ENCODE measurements at regions not wholly inside any gene's neighbourhood (a gene's known extent, or its start where the extent isn't known, plus 50 kb on each side); places are given as distances from the start of the nearest gene placed in this dataset.
"Not testable (repeated sequence)": the region's sequence is repeated elsewhere in the genome, so short reads cannot be mapped to it uniquely, and the experiment has no call there.

- H2AFZ ChIP-seq (ENCODE audit: low read depth, low read length); H3K4me2 ChIP-seq (ENCODE audit: insufficient read depth, low read length); H3K79me2 ChIP-seq (ENCODE audit: control insufficient read depth, insufficient read depth, low read length); H3K9ac ChIP-seq (ENCODE audit: insufficient read depth in 1 of 2, low read depth in 2 of 2, low read length in 2 of 2); DNase-seq (ENCODE audit: extremely low read depth in 1 of 4, low spot score in 3 of 4); CTCF ChIA-PET (ENCODE audit: low intra/inter-chr PET ratio); H3K4me1 ChIP-seq (replicated peaks in 1 of 2; ENCODE audit: control insufficient read depth in 2 of 2, insufficient read depth in 2 of 2, low read length in 2 of 2); H3K27ac ChIP-seq (ENCODE audit: extremely low read depth, low read depth, low read length); POLR2A ChIA-PET; in situ Hi-C loops (cut with MboI); ATAC-seq; H3K4me3 ChIP-seq; H3K9me3 ChIP-seq (replicated peaks; ENCODE audit: control insufficient read depth, insufficient read depth, low read depth, low read length); intact Hi-C loops (cut with micrococcal nuclease); H3K27me3 ChIP-seq (ENCODE audit: control insufficient read depth in 2 of 2, insufficient read depth in 2 of 2, low read length in 2 of 2); H3K36me3 ChIP-seq (ENCODE audit: control insufficient read depth, insufficient read depth, low read length); FAIRE-seq; H4K20me1 ChIP-seq (replicated peaks; ENCODE audit: control insufficient read depth, insufficient read depth, low read length); BruUV-seq (replicated peaks); H3K9me1 ChIP-seq (ENCODE audit: control insufficient read depth, insufficient read depth, low read length): not testable (repeated sequence)
- WGBS (ENCODE audit: insufficient coverage, low coverage, missing lambda C conversion rate), result 4% methylated on average over 3 of the region's 3 CpGs
These were observed 90.4 kb upstream of the TSC22D1 start for GRCh38 chr13:44666538-44666937.

DNA sequence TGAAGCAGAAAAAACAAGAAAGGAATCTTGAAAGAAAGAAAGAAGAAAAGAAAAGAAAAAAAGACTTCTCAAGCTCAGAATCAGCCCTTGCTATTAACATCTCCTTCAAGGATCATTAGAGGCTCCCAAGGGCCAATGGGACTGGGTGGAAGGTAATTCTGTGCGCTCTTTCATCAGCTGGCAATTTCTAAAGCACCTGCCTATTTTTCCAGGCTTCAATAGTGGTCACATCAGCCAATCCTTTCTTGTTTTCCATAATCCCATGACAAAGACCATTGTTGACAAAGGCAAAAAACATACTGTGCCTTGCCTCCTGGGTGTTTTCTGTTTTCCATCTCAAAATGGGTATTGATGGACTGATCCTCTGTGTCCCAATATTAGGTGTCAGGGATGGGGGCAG is 88.2 kb upstream of the TSC22D1 start:
- Histone ChIP-seq H3K9me1 (ENCODE audit: control insufficient read depth, insufficient read depth, low read length) (no peaks in the 10 kb centered on the region), H3K27ac (ENCODE audit: extremely low read depth, low read depth, low read length) (no peak overlapping the region), H3K27me3 (ENCODE audit: control insufficient read depth in 2 of 2, insufficient read depth in 2 of 2, low read length in 2 of 2) (peaks cover 0 to 14% of the 10 kb centered on the region in 2 experiments; a peak in 2 of 5 replicates), H3K4me1 (replicated peaks in 1 of 2; ENCODE audit: control insufficient read depth in 2 of 2, insufficient read depth in 2 of 2, low read length in 2 of 2) (no peaks in the 10 kb centered on the region), H3K9me3 (replicated peaks; ENCODE audit: control insufficient read depth, insufficient read depth, low read depth, low read length) (no peaks in the 10 kb centered on the region), H3K4me2 (ENCODE audit: insufficient read depth, low read length) (no peak overlapping the region), H2AFZ (ENCODE audit: low read depth, low read length) (no peak overlapping the region), H3K36me3 (ENCODE audit: control insufficient read depth, insufficient read depth, low read length) (no peaks in the 10 kb centered on the region), H3K79me2 (ENCODE audit: control insufficient read depth, insufficient read depth, low read length) (no peaks in the 10 kb centered on the region), H4K20me1 (replicated peaks; ENCODE audit: control insufficient read depth, insufficient read depth, low read length) (no peaks in the 10 kb centered on the region), H3K9ac (ENCODE audit: insufficient read depth in 1 of 2, low read depth in 2 of 2, low read length in 2 of 2) (no peak overlapping the region), H3K4me3 (no peak overlapping the region)
- intact Hi-C loops (cut with micrococcal nuclease) (no loop called here), in situ Hi-C loops (cut with MboI) (no loop called here)
- no peak for TF ChIP-seq ATF6 (CRISPR knock-in tag; IDR thresholded peaks at IDR 0.05)
- TF ChIP-seq WHSC1 (IDR thresholded peaks at IDR 0.05; ENCODE audit: low read length), result no peak
- TF ChIP-seq ZFP91 (CRISPR knock-in tag; IDR thresholded peaks at IDR 0.05), result no peak
- TF ChIP-seq CREB1 (IDR thresholded peaks at IDR 0.05), result no peak
- TF ChIP-seq CREB1 (CRISPR knock-in tag; IDR thresholded peaks at IDR 0.05), result no peak
- TF ChIP-seq ELF4 (CRISPR knock-in tag; IDR thresholded peaks at IDR 0.05), result no peak
- TF ChIP-seq POLR3G (IDR thresholded peaks at IDR 0.05; ENCODE audit: extremely low read depth, insufficient read length, insufficient replicate concordance), result no peak
- DNase-seq (ENCODE audit: extremely low read depth in 1 of 4, low spot score in 3 of 4) (no peak), ATAC-seq (no peak), FAIRE-seq (no peak)
- 0% methylated on average over 1 of the region's 1 CpG for whole genome bisulfite sequencing (ENCODE audit: insufficient coverage, low coverage, missing lambda C conversion rate)
- no TSS peak for BruUV-seq (replicated peaks)
- ChIA-PET CTCF (ENCODE audit: low intra/inter-chr PET ratio) (no interaction called here), POLR2A (interaction anchor here (0.6 kb wide), 1 partner anchor 23 kb away, joined by 3 read pairs; no protein-coding TSS in a partner anchor)
